ENCODE measurements at regions not wholly inside any gene's neighbourhood (a gene's known extent, or its start where the extent isn't known, plus 50 kb on each side); places are given as distances from the start of the nearest gene placed in this dataset.

GRCh38 chr12:97347956-97348355, 114.6 kb upstream of the RMST start:
- DNase-seq, result no peak

GRCh38 chr12:97358361-97358760, 104.2 kb upstream of the RMST start:
- DNase-seq, result no peak

- DNase-seq, result no peak
These were observed 103.4 kb upstream of the RMST start for GRCh38 chr12:97359021-97359690.

GRCh38 chr12:97363693-97364092, 98.9 kb upstream of the RMST start:
- DNase-seq, result no peak

GRCh38 chr12:97368462-97369163, 94.0 kb upstream of the RMST start:
- DNase-seq, result no peak

GRCh38 chr12:97375310-97375709, 87.3 kb upstream of the RMST start:
- no peak for DNase-seq

- no peak for DNase-seq
These were observed 82.2 kb upstream of the RMST start for GRCh38 chr12:97380440-97380839.

GRCh38 chr12:97385121-97385520, 77.5 kb upstream of the RMST start:
- DNase-seq, result no peak

GRCh38 chr12:97386133-97386581, 76.4 kb upstream of the RMST start:
- no peak for DNase-seq

- no peak for DNase-seq
These were observed 74.8 kb upstream of the RMST start for GRCh38 chr12:97387844-97388243.

GRCh38 chr12:97394657-97395056, 67.9 kb upstream of the RMST start:
- DNase-seq, result no peak

GRCh38 chr12:97397008-97397407, 65.6 kb upstream of the RMST start:
- DNase-seq, result no peak

- no peak for DNase-seq
These were observed 63.9 kb upstream of the RMST start for GRCh38 chr12:97398704-97399103.

- no peak for DNase-seq
These were observed 58.5 kb upstream of the RMST start for GRCh38 chr12:97404093-97404492.

- no peak for DNase-seq
These were observed 58.1 kb upstream of the RMST start for GRCh38 chr12:97404543-97404942.

GRCh38 chr12:97408363-97408762, 54.2 kb upstream of the RMST start:
- DNase-seq, result no peak

GRCh38 chr12:97411341-97411740, 51.3 kb upstream of the RMST start:
- DNase-seq, result no peak

Data from stimulated activated CD4-positive, alpha-beta T cell treated with anti-CD3 and anti-CD28 coated beads, Interleukin-1b, Interleukin-23, amount 100 ng/mL, for 48 hours (primary cell).